ENCODE measurements at regions not wholly inside any gene's neighbourhood (a gene's known extent, or its start where the extent isn't known, plus 50 kb on each side); places are given as distances from the start of the nearest gene placed in this dataset.

DNA sequence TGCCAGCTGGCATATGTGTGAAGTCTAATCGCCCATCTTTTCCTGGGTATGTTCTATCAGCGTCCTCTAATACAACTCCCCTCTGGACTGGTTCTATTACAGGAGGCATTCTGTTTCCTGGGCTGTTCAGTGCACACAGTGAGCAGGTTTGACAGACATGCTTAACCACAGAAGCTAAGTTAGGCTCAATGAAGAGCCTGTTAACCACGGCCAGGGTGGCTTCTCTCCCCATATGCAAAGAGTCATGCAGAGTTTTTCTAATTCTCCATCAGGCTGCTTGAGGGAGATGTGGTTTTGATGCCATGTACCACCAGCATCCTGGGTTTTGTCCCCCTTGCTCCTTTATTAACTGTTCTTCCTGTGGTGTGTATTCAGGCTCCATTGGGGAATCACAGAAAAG, 57.2 kb upstream of the ALOX12 start:
- no peak overlapping the region for H3K27ac Mint-ChIP-seq
- H3K27me3 ChIP-seq (ENCODE audit: control insufficient read depth, insufficient read depth, low read length, poor library complexity, severe bottlenecking) = peaks cover 64% of the 10 kb centered on the region
- H3K27me3 Mint-ChIP-seq (ENCODE audit: insufficient read depth) = peaks cover 44% of the 10 kb centered on the region
- DNase-seq = no peak
- H3K4me3 Mint-ChIP-seq = no peak overlapping the region
- H3K4me3 ChIP-seq (ENCODE audit: low read length) = no peak overlapping the region
- peaks cover 6% of the 10 kb centered on the region for H3K4me1 Mint-ChIP-seq
- peaks cover 7% of the 10 kb centered on the region for H3K9me3 ChIP-seq (ENCODE audit: control insufficient read depth, low read length)
- H3K9ac ChIP-seq (ENCODE audit: extremely low read depth, low read length, poor library complexity, severe bottlenecking) = no peak overlapping the region
- TF ChIP-seq, protein P1, sequence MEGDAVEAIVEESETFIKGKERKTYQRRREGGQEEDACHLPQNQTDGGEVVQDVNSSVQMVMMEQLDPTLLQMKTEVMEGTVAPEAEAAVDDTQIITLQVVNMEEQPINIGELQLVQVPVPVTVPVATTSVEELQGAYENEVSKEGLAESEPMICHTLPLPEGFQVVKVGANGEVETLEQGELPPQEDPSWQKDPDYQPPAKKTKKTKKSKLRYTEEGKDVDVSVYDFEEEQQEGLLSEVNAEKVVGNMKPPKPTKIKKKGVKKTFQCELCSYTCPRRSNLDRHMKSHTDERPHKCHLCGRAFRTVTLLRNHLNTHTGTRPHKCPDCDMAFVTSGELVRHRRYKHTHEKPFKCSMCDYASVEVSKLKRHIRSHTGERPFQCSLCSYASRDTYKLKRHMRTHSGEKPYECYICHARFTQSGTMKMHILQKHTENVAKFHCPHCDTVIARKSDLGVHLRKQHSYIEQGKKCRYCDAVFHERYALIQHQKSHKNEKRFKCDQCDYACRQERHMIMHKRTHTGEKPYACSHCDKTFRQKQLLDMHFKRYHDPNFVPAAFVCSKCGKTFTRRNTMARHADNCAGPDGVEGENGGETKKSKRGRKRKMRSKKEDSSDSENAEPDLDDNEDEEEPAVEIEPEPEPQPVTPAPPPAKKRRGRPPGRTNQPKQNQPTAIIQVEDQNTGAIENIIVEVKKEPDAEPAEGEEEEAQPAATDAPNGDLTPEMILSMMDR (conservative IDR thresholded peaks at IDR 0.05) = no peak
- H3K4me1 ChIP-seq (ENCODE audit: control insufficient read depth, insufficient read depth, low read length) = no peaks in the 10 kb centered on the region
- H3K36me3 ChIP-seq (ENCODE audit: control insufficient read depth, insufficient read depth, low read length) = no peaks in the 10 kb centered on the region
- H3K27ac ChIP-seq (ENCODE audit: low read depth, low read length) = no peak overlapping the region
- 85 to 93% methylated on average over 3 of the region's 3 CpGs for WGBS, 2 experiments (ENCODE audit: insufficient coverage in 1 of 2, insufficient read length in 1 of 2)
- H3K36me3 Mint-ChIP-seq (ENCODE audit: low read depth) = peaks cover 11% of the 10 kb centered on the region
- peaks cover 10% of the 10 kb centered on the region for H3K9me3 Mint-ChIP-seq

DNA sequence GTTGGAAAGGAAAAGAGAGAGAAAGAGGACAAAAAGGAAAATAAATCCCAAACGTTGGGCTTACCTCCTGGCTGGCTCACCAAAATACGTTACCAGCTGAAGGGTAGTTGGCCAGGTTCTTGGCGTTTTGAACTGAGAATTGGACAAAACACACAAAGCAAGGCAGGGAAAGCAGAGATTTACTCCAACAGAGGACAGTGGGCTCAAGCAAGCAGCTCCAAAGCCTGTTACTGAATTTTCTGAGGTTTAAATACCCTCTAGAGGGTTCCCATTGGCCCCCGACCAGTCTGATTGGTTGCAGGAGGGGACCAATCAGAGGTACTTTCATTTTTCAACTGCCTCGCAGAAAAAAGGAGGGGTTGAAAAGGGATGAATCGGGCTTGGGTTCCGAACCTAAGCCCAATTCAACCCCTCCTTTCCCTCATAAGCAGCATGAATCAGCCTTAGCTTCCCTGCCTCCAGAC, 55.6 kb upstream of the ALOX12 start:
- TF ChIP-seq, protein P1 (conservative IDR thresholded peaks at IDR 0.05) = no peak
- H3K9me3 ChIP-seq (ENCODE audit: control insufficient read depth, low read length) = no peaks in the 10 kb centered on the region
- peaks cover 7% of the 10 kb centered on the region for H3K36me3 Mint-ChIP-seq (ENCODE audit: low read depth)
- no peaks in the 10 kb centered on the region for H3K36me3 ChIP-seq (ENCODE audit: control insufficient read depth, insufficient read depth, low read length)
- H3K27ac Mint-ChIP-seq = no peak overlapping the region
- peaks cover 50% of the 10 kb centered on the region for H3K27me3 ChIP-seq (ENCODE audit: control insufficient read depth, insufficient read depth, low read length, poor library complexity, severe bottlenecking)
- no peak overlapping the region for H3K4me3 ChIP-seq (ENCODE audit: low read length)
- H3K27ac ChIP-seq (ENCODE audit: low read depth, low read length) = no peak overlapping the region
- H3K4me1 Mint-ChIP-seq = peaks cover 6% of the 10 kb centered on the region
- peaks cover 35% of the 10 kb centered on the region for H3K27me3 Mint-ChIP-seq (ENCODE audit: insufficient read depth)
- H3K4me3 Mint-ChIP-seq = no peak overlapping the region
- 85 to 96% methylated on average over 5 to 7 of the region's 7 CpGs for WGBS, 2 experiments (ENCODE audit: insufficient coverage in 1 of 2, insufficient read length in 1 of 2)
- DNase-seq = no peak
- no peaks in the 10 kb centered on the region for H3K9me3 Mint-ChIP-seq
- no peak overlapping the region for H3K9ac ChIP-seq (ENCODE audit: extremely low read depth, low read length, poor library complexity, severe bottlenecking)
- H3K4me1 ChIP-seq (ENCODE audit: control insufficient read depth, insufficient read depth, low read length) = no peaks in the 10 kb centered on the region

DNA sequence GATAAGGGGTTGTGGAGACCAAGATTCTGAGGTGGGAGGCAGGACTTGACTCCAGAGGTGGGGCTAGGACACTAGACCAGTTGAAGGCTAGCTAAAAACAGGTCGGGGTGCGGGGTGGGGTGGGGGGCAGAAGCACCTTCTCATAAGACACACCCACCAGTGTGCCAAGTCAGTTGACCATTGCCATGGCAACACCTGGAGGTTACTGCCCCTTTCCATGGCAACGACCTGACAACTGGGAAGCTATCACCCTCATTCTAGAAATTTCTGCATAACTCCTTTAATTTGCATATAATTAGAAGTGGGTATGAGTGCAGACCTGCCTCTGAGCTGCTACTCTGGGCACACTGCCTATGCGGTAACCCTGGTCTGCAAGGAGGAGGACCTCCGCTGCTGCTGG, 53.9 kb upstream of the ALOX12 start:
- no peak overlapping the region for H3K4me3 Mint-ChIP-seq
- H3K27ac Mint-ChIP-seq = no peak overlapping the region
- no peak overlapping the region for H3K4me3 ChIP-seq (ENCODE audit: low read length)
- peak; percentile 58 for DNase-seq
- no peaks in the 10 kb centered on the region for H3K9me3 ChIP-seq (ENCODE audit: control insufficient read depth, low read length)
- TF ChIP-seq, protein P1 (conservative IDR thresholded peaks at IDR 0.05) = no peak
- no peak overlapping the region for H3K9ac ChIP-seq (ENCODE audit: extremely low read depth, low read length, poor library complexity, severe bottlenecking)
- H3K4me1 ChIP-seq (ENCODE audit: control insufficient read depth, insufficient read depth, low read length) = no peaks in the 10 kb centered on the region
- no peak overlapping the region for H3K27ac ChIP-seq (ENCODE audit: low read depth, low read length)
- WGBS, 2 experiments (ENCODE audit: insufficient coverage in 1 of 2, insufficient read length in 1 of 2) = 88 to 100% methylated on average over 1 to 5 of the region's 5 CpGs
- no peaks in the 10 kb centered on the region for H3K36me3 ChIP-seq (ENCODE audit: control insufficient read depth, insufficient read depth, low read length)
- H3K4me1 Mint-ChIP-seq = peaks cover 6% of the 10 kb centered on the region
- H3K27me3 Mint-ChIP-seq (ENCODE audit: insufficient read depth) = peaks cover 23% of the 10 kb centered on the region
- H3K9me3 Mint-ChIP-seq = no peaks in the 10 kb centered on the region
- peaks cover 3% of the 10 kb centered on the region for H3K36me3 Mint-ChIP-seq (ENCODE audit: low read depth)
- H3K27me3 ChIP-seq (ENCODE audit: control insufficient read depth, insufficient read depth, low read length, poor library complexity, severe bottlenecking) = peaks cover 33% of the 10 kb centered on the region

Measured in endodermal cell (in vitro differentiated cells).